ENCODE measurements at regions not wholly inside any gene's neighbourhood (a gene's known extent, or its start where the extent isn't known, plus 50 kb on each side); places are given as distances from the start of the nearest gene placed in this dataset.
"Not testable (repeated sequence)": the region's sequence is repeated elsewhere in the genome, so short reads cannot be mapped to it uniquely, and the experiment has no call there.

GRCh38 chr6:101188285-101188798, 205.2 kb upstream of the GRIK2 start:
- H3K4me3 ChIP-seq (ENCODE audit: control insufficient read depth in 1 of 7, extremely low read depth in 1 of 7, insufficient read depth in 4 of 7, low read depth in 2 of 7, low read length in 6 of 7); DNase-seq; POLR2A ChIA-PET; H3K9me3 ChIP-seq (ENCODE audit: control extremely low read depth in 1 of 5, control insufficient read depth in 4 of 5, insufficient read depth in 2 of 5, low read depth in 1 of 5, low read length in 4 of 5); H3K4me1 ChIP-seq (ENCODE audit: control extremely low read depth in 1 of 4, control insufficient read depth in 4 of 4, insufficient read depth in 4 of 4, low read length in 3 of 4); H3K36me3 ChIP-seq (ENCODE audit: control insufficient read depth in 4 of 4, insufficient read depth in 4 of 4, low read length in 3 of 4); H3K27me3 ChIP-seq (replicated peaks in 2 of 5; ENCODE audit: control insufficient read depth in 4 of 5, insufficient read depth in 5 of 5, low read length in 4 of 5); H3K27ac ChIP-seq (ENCODE audit: insufficient read depth in 1 of 2, low read depth in 1 of 2, low read length in 2 of 2, poor library complexity in 1 of 2, severe bottlenecking in 2 of 2); CTCF ChIA-PET: not testable (repeated sequence)
- WGBS (ENCODE audit: insufficient coverage) = 92% methylated on average over 10 of the region's 12 CpGs

DNA sequence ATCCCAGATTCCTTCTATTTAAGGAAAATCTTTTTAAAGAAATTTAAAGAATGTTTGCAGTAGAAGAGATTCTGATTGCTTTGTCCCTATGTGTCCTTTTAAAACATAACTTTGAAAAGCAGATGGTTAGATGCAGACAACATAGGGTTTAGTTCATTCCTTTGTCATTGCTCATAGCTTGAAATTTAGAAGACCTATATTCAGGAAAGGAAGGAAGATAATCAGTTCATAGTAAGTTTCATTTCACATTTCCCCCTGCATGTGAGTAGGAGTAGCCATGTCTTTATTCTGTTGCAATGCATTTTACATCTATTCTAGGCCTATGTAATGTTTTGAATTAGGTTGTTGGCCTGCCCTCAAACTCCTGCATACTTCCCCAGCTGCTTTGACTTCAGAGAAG, 197.9 kb upstream of the GRIK2 start:
- Histone ChIP-seq H3K36me3 (ENCODE audit: control insufficient read depth in 4 of 4, insufficient read depth in 4 of 4, low read length in 3 of 4) (no peaks in the 10 kb centered on the region), H3K4me3 (ENCODE audit: control insufficient read depth in 1 of 7, extremely low read depth in 1 of 7, insufficient read depth in 4 of 7, low read depth in 2 of 7, low read length in 6 of 7) (no peak overlapping the region), H3K27ac (ENCODE audit: insufficient read depth in 1 of 2, low read depth in 1 of 2, low read length in 2 of 2, poor library complexity in 1 of 2, severe bottlenecking in 2 of 2) (no peak overlapping the region), H3K27me3 (replicated peaks in 2 of 5; ENCODE audit: control insufficient read depth in 4 of 5, insufficient read depth in 5 of 5, low read length in 4 of 5) (no peaks in the 10 kb centered on the region), H3K4me1 (ENCODE audit: control extremely low read depth in 1 of 4, control insufficient read depth in 4 of 4, insufficient read depth in 4 of 4, low read length in 3 of 4) (no peaks in the 10 kb centered on the region), H3K9me3 (ENCODE audit: control extremely low read depth in 1 of 5, control insufficient read depth in 4 of 5, insufficient read depth in 2 of 5, low read depth in 1 of 5, low read length in 4 of 5) (no peaks in the 10 kb centered on the region)
- DNase-seq = no peak
- CTCF ChIA-PET = no interaction called here
- POLR2A ChIA-PET = no interaction called here

GRCh38 chr6:101199441-101199840, 194.1 kb upstream of the GRIK2 start:
- DNase-seq = no peak
- Histone ChIP-seq H3K9me3 (ENCODE audit: control extremely low read depth in 1 of 5, control insufficient read depth in 4 of 5, insufficient read depth in 2 of 5, low read depth in 1 of 5, low read length in 4 of 5) (no peaks in the 10 kb centered on the region), H3K27me3 (replicated peaks in 2 of 5; ENCODE audit: control insufficient read depth in 4 of 5, insufficient read depth in 5 of 5, low read length in 4 of 5) (no peaks in the 10 kb centered on the region), H3K4me3 (ENCODE audit: control insufficient read depth in 1 of 7, extremely low read depth in 1 of 7, insufficient read depth in 4 of 7, low read depth in 2 of 7, low read length in 6 of 7) (no peak overlapping the region), H3K4me1 (ENCODE audit: control extremely low read depth in 1 of 4, control insufficient read depth in 4 of 4, insufficient read depth in 4 of 4, low read length in 3 of 4) (no peaks in the 10 kb centered on the region), H3K36me3 (ENCODE audit: control insufficient read depth in 4 of 4, insufficient read depth in 4 of 4, low read length in 3 of 4) (no peaks in the 10 kb centered on the region), H3K27ac (ENCODE audit: insufficient read depth in 1 of 2, low read depth in 1 of 2, low read length in 2 of 2, poor library complexity in 1 of 2, severe bottlenecking in 2 of 2) (no peak overlapping the region)
- CTCF ChIA-PET = no interaction called here
- POLR2A ChIA-PET = no interaction called here

- Histone ChIP-seq H3K27me3 (replicated peaks in 2 of 5; ENCODE audit: control insufficient read depth in 4 of 5, insufficient read depth in 5 of 5, low read length in 4 of 5) (no peaks in the 10 kb centered on the region), H3K36me3 (ENCODE audit: control insufficient read depth in 4 of 4, insufficient read depth in 4 of 4, low read length in 3 of 4) (no peaks in the 10 kb centered on the region), H3K4me3 (ENCODE audit: control insufficient read depth in 1 of 7, extremely low read depth in 1 of 7, insufficient read depth in 4 of 7, low read depth in 2 of 7, low read length in 6 of 7) (no peak overlapping the region), H3K4me1 (ENCODE audit: control extremely low read depth in 1 of 4, control insufficient read depth in 4 of 4, insufficient read depth in 4 of 4, low read length in 3 of 4) (no peaks in the 10 kb centered on the region), H3K9me3 (ENCODE audit: control extremely low read depth in 1 of 5, control insufficient read depth in 4 of 5, insufficient read depth in 2 of 5, low read depth in 1 of 5, low read length in 4 of 5) (no peaks in the 10 kb centered on the region), H3K27ac (ENCODE audit: insufficient read depth in 1 of 2, low read depth in 1 of 2, low read length in 2 of 2, poor library complexity in 1 of 2, severe bottlenecking in 2 of 2) (no peak overlapping the region)
- ChIA-PET POLR2A (no interaction called here), CTCF (no interaction called here)
- DNase-seq = no peak
Measured at GRCh38 chr6:101202867-101203374, 190.6 kb upstream of the GRIK2 start.

- no CpG with 5 or more reads among the region's 2 CpGs for WGBS (ENCODE audit: insufficient coverage)
- no peaks in the 10 kb centered on the region for H3K36me3 ChIP-seq (ENCODE audit: control insufficient read depth in 4 of 4, insufficient read depth in 4 of 4, low read length in 3 of 4)
- no peak overlapping the region for H3K27ac ChIP-seq (ENCODE audit: insufficient read depth in 1 of 2, low read depth in 1 of 2, low read length in 2 of 2, poor library complexity in 1 of 2, severe bottlenecking in 2 of 2)
- H3K4me3 ChIP-seq (ENCODE audit: control insufficient read depth in 1 of 7, extremely low read depth in 1 of 7, insufficient read depth in 4 of 7, low read depth in 2 of 7, low read length in 6 of 7) = no peak overlapping the region
- no peak for DNase-seq
- H3K4me1 ChIP-seq (ENCODE audit: control extremely low read depth in 1 of 4, control insufficient read depth in 4 of 4, insufficient read depth in 4 of 4, low read length in 3 of 4) = no peaks in the 10 kb centered on the region
- POLR2A ChIA-PET = no interaction called here
- CTCF ChIA-PET = no interaction called here
- no peaks in the 10 kb centered on the region for H3K27me3 ChIP-seq (replicated peaks in 2 of 5; ENCODE audit: control insufficient read depth in 4 of 5, insufficient read depth in 5 of 5, low read length in 4 of 5)
- H3K9me3 ChIP-seq (ENCODE audit: control extremely low read depth in 1 of 5, control insufficient read depth in 4 of 5, insufficient read depth in 2 of 5, low read depth in 1 of 5, low read length in 4 of 5) = no peaks in the 10 kb centered on the region
Measured at GRCh38 chr6:101203664-101204063, 189.8 kb upstream of the GRIK2 start.

DNA sequence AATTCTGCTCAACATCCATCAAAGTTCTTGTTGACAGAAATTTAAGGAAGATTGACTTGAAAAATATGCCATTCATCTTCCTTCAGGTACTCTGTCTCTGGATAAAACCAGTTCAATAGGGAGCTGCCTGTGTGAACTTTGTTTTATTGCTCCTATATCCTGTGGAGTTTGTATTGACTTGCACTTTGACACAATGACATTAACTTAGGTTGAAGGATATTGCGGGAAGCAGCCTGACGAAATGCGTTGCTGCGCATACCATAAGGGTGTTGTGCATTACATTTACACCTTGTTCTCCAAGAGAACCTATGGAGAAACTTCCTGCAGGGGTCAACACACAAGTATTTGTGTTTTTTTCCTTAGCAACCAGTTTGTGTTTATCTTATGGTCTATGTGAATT, 185.4 kb upstream of the GRIK2 start:
- Histone ChIP-seq H3K4me1 (ENCODE audit: control extremely low read depth in 1 of 4, control insufficient read depth in 4 of 4, insufficient read depth in 4 of 4, low read length in 3 of 4) (no peaks in the 10 kb centered on the region), H3K27ac (ENCODE audit: insufficient read depth in 1 of 2, low read depth in 1 of 2, low read length in 2 of 2, poor library complexity in 1 of 2, severe bottlenecking in 2 of 2) (no peak overlapping the region), H3K9me3 (ENCODE audit: control extremely low read depth in 1 of 5, control insufficient read depth in 4 of 5, insufficient read depth in 2 of 5, low read depth in 1 of 5, low read length in 4 of 5) (no peaks in the 10 kb centered on the region), H3K27me3 (replicated peaks in 2 of 5; ENCODE audit: control insufficient read depth in 4 of 5, insufficient read depth in 5 of 5, low read length in 4 of 5) (no peaks in the 10 kb centered on the region), H3K36me3 (ENCODE audit: control insufficient read depth in 4 of 4, insufficient read depth in 4 of 4, low read length in 3 of 4) (no peaks in the 10 kb centered on the region), H3K4me3 (ENCODE audit: control insufficient read depth in 1 of 7, extremely low read depth in 1 of 7, insufficient read depth in 4 of 7, low read depth in 2 of 7, low read length in 6 of 7) (no peak overlapping the region)
- WGBS (ENCODE audit: insufficient coverage) = 65% methylated on average over 4 of the region's 4 CpGs
- DNase-seq = no peak
- POLR2A ChIA-PET = no interaction called here
- CTCF ChIA-PET = no interaction called here

GRCh38 chr6:101212640-101213039, 180.9 kb upstream of the GRIK2 start:
- CTCF ChIA-PET = no interaction called here
- Histone ChIP-seq H3K36me3 (ENCODE audit: control insufficient read depth in 4 of 4, insufficient read depth in 4 of 4, low read length in 3 of 4) (no peaks in the 10 kb centered on the region), H3K4me3 (ENCODE audit: control insufficient read depth in 1 of 7, extremely low read depth in 1 of 7, insufficient read depth in 4 of 7, low read depth in 2 of 7, low read length in 6 of 7) (no peak overlapping the region), H3K9me3 (ENCODE audit: control extremely low read depth in 1 of 5, control insufficient read depth in 4 of 5, insufficient read depth in 2 of 5, low read depth in 1 of 5, low read length in 4 of 5) (no peaks in the 10 kb centered on the region), H3K27ac (ENCODE audit: insufficient read depth in 1 of 2, low read depth in 1 of 2, low read length in 2 of 2, poor library complexity in 1 of 2, severe bottlenecking in 2 of 2) (no peak overlapping the region), H3K4me1 (ENCODE audit: control extremely low read depth in 1 of 4, control insufficient read depth in 4 of 4, insufficient read depth in 4 of 4, low read length in 3 of 4) (no peaks in the 10 kb centered on the region), H3K27me3 (replicated peaks in 2 of 5; ENCODE audit: control insufficient read depth in 4 of 5, insufficient read depth in 5 of 5, low read length in 4 of 5) (no peaks in the 10 kb centered on the region)
- POLR2A ChIA-PET = no interaction called here
- no CpG with 5 or more reads among the region's 4 CpGs for WGBS (ENCODE audit: insufficient coverage)
- DNase-seq = no peak

- H3K27me3 ChIP-seq (replicated peaks in 2 of 5; ENCODE audit: control insufficient read depth in 4 of 5, insufficient read depth in 5 of 5, low read length in 4 of 5) = no peaks in the 10 kb centered on the region
- H3K4me3 ChIP-seq (ENCODE audit: control insufficient read depth in 1 of 7, extremely low read depth in 1 of 7, insufficient read depth in 4 of 7, low read depth in 2 of 7, low read length in 6 of 7) = no peak overlapping the region
- ChIA-PET POLR2A (no interaction called here), CTCF (no interaction called here)
- H3K4me1 ChIP-seq (ENCODE audit: control extremely low read depth in 1 of 4, control insufficient read depth in 4 of 4, insufficient read depth in 4 of 4, low read length in 3 of 4) = no peaks in the 10 kb centered on the region
- H3K9me3 ChIP-seq (ENCODE audit: control extremely low read depth in 1 of 5, control insufficient read depth in 4 of 5, insufficient read depth in 2 of 5, low read depth in 1 of 5, low read length in 4 of 5) = peaks cover 0 to 2% (median 0%) of the 10 kb centered on the region in 5 experiments
- no peak overlapping the region for H3K27ac ChIP-seq (ENCODE audit: insufficient read depth in 1 of 2, low read depth in 1 of 2, low read length in 2 of 2, poor library complexity in 1 of 2, severe bottlenecking in 2 of 2)
- no peak for DNase-seq
- H3K36me3 ChIP-seq (ENCODE audit: control insufficient read depth in 4 of 4, insufficient read depth in 4 of 4, low read length in 3 of 4) = no peaks in the 10 kb centered on the region
Measured at GRCh38 chr6:101222007-101222406, 171.5 kb upstream of the GRIK2 start.

Measured in common myeloid progenitor, CD34-positive (primary cell).